ENCODE measurements at regions not wholly inside any gene's neighbourhood (a gene's known extent, or its start where the extent isn't known, plus 50 kb on each side); places are given as distances from the start of the nearest gene placed in this dataset.
A peak's percentile ranks its signal among the peaks of the same experiment; 100 is the strongest.

DNA sequence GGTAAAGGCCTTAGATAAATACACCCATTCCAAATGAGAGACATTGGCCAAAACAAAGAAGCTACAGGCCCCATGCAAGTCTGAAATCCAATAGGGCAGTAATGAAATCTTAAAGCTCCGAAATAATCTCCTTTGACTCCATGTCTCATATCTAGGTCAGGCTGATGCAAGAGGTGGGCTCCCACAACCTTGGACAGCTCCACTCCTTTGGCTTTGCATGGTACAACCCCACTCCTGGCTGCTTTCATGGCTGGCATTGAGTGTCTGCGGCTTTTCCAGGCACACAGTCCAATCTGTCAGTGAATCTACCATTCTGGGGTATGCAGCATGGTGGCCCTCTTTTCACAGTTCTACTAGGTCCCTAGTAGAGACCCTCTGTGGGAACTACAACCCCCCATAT lies 762.5 kb downstream of the LIG4 start:
- DNase-seq: no peak

- no peak for DNase-seq
Observed at GRCh38 chr13:107450931-107451330, 764.4 kb downstream of the LIG4 start.

DNA sequence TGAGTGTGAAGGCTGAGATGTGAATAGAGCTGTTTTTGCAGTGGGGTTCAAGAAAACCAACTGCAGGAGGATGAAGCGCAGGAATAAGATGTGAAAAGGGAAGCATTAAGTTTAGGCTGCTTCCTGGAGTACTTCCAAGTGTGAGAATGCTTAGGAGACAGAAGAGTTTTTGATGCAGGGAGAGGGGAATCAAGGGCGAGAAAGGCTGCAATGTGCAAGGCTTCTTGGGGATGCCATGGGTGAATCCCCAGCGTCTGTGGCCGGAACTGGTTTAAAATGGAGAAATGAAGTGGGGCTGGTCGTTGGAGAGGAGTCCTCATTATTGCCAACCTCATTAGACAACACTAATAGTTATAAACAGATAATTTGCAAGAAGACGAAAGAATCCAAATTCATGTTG lies 764.9 kb downstream of the LIG4 start:
- no peak for DNase-seq

DNA sequence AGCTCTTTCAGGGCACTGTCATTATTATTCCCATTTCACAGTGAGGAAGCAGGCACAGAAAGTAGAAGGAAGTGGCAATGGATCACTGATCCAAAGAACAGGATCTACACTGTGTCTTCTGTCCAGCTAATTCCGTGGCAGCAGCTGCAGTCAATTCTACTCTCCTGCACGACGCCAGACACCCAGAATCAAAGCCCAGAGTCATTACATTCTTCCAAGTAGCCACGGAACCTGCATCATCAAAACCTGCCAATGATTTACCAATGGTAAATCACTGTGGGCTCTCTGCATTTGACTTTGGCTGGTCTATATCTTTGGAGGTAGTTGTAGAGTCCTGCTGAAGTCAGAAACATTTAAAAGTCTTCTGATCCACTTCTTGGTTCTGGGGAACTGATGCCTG lies 767.7 kb downstream of the LIG4 start:
- DNase-seq: no peak

GRCh38 chr13:107441279-107441678 lies 774.1 kb downstream of the LIG4 start:
- no peak for DNase-seq

DNA sequence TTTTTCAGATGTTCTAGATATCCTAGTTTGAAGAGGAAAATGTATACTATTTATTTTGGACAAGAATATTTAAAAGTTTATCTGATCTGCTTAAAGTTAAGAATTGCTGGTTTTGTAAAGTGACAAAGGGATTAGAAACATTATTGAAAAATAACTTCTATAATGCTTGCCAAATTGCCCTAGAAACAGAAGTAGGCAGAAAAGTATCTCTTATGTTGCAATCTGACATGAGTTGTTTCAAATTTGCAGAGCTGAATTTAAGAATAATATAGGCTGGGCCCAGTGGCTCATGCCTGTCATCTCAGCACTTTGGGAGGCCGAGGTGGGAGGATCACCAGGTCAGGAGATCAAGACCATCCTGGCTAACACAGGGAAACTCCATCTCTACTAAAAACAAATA lies 777.1 kb downstream of the LIG4 start:
- DNase-seq: no peak

DNA sequence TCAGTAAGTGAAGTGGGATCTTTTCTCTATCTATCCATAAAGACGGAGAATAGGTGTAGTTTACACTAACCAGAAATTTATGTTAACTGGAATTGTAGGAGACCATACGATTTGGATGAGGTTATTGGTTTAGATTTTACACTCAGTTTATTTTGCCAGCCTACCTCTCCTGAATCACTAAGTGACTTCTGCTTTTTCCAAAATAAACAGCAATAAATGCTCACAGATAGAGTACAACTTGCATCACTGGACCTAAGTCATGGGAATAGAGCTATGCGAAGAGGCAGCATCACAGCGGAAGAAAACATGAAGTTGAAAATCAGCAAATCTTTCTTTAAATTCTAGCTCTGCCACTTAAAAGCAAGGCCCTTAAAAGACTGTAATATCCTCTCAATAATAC lies 781.0 kb downstream of the LIG4 start:
- no peak for DNase-seq

- DNase-seq: no peak
Observed at GRCh38 chr13:107427536-107427935, 787.8 kb downstream of the LIG4 start.

DNA sequence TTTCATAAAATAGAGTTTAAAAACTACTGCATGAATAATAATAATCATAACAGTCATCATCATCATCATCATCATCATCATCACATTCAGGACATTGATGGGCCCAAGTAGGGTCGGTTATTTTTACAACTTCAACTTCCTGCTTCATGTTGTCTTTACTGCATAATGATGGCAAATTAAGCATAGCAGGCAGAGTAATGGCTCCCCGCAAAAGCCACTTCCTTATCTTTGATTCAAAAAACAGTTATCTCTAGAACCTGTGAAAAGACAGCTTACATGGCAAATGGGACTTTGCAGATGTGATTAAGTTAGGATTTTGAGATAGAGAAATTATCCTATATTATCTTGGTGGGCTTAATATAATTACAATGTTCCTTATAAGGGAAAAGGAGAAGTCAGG lies 792.9 kb downstream of the LIG4 start:
- DNase-seq: no peak

GRCh38 chr13:107421951-107422350 lies 793.4 kb downstream of the LIG4 start:
- DNase-seq: no peak

DNA sequence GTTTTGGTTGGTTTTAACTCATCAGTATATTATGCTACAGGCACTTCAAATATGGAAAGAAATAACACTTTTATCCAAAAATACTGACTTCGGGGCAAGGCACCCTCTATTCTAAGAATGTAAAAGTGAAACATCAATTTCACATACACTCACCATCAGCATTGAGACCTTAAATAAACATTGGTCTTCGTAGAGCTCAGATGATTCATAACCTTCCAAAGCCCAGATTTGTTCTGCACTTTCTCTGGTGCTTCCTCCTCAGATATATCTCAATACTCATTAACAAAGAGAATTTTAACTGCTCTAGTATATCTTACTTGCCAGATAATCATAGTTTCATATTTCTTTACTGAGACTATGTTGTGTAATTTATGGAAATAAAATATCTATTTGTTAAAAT lies 794.3 kb downstream of the LIG4 start:
- no peak for DNase-seq

DNA sequence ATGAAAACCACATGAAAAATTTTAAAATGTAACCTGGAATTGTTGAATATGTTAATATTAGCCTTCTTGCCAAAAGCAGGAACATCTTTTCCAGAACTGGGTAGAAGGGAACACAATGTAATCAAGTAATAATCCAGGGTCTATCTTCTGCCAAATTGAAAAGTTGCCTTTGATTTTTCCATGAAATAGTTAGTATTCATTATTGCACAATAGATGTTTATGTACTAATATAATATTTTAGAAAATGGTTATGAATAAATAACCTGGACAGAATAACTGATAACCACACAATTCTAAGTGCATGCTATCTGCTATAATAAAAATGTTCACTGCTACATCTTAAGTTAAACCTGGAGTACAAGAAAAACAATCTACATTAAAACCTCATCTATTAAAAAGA lies 802.3 kb downstream of the LIG4 start:
- DNase-seq: no peak

DNA sequence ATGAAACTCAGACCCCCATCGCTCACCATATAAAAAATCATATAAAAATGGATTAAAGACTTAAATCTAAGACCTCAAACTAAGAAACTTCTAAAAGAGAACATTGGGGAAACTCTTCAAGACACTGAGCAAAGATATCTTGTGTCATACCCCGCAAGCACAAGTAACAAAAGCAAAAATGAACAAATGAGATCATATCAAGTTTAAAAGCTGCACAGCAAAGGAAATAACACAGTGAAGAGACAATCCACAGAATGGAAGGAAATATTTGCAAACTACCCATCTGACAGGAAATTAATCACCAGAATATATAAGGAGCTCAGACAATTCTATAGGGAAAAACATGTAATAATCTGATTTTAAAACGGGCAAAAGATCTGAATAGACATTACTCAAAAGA lies 808.3 kb downstream of the LIG4 start:
- DNase-seq: no peak

GRCh38 chr13:107395927-107396662 lies 819.2 kb downstream of the LIG4 start:
- DNase-seq: no peak

- DNase-seq: no peak
Observed at GRCh38 chr13:107392205-107392604, 823.1 kb downstream of the LIG4 start.

DNA sequence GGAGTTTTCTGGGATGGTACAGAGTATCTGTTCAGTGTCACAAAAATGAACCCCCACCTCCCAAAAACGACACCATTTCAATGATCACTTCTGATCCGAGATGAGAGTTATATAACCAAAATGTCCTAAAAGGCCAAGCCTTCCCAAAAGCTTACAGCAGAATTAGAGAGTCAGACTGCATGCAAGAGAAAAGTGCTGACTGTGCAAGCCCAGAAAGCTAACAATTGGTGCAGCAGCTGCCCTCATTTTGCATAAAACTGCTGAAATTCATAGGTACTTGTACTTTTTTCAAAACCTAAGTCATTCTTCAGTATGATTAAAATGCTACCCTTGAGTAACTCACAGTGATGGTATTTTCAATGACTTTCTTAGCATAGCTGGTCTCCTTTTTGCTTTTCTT lies 819.6 kb upstream of the ARGLU1 start:
- no peak for DNase-seq

DNA sequence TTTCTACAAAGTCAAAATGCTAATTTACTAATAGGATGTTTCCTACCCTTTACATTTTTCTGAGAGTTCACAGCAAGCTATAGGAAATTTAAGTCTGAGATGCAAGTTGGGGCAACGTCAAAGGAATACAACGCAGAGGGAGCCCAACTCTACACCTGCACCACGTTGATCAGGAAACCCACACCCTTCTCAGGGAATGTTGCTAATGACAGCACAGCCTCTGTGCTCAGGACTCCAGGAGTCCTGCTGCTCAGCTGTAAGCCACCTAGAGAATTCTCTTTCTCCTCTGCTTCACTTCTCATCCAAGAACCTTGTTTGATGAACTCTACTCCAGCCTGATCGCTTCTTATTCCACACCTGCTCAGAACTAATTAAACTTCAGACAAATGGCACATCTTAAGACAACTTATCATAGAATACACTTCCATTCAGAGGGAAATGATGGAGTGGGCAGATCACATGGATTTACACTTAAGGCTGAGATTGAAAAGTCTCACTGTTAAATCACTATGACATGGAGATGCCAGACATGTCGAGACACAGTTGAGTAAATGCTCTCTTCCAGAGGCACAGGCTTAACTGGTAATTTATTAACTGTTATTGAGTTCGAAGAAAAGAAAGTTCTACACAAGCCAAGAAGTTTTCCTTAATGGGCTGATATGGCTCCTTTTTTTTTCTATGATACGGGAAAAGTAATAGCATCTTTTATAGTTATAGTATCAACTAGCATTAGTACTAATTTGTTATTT lies 811.6 kb upstream of the ARGLU1 start:
- DNase-seq: no peak

GRCh38 chr13:107376341-107377125 lies 808.6 kb upstream of the ARGLU1 start:
- DNase-seq: peak; percentile 21

DNA sequence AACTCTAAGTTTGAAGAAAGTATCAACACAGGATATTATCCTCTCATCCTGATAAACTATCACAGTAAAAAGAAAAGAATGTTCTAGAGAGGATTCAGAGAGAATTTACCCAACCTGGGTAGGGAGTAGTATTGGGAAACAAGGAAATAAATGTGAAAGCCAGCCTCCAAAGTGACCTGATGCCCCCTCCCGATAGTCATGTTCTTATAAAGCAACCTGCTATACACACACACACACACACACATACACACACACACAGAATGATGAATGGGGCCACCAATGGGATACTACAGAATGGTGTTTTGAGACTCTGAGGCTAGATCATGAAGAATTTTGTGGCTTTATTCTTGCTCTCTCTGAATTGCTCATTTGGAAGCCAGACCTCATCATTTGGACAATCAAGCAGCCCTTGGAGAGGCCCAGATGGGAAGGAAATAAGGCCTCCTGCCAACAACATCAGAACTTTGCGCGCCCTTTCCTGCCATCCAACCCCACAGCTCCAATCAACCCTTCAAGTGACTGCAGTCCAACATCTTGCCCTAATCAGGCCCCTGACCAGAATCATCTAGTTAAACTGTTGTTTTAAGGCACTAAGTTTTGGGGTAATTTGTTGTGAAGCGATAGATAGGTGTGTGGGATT lies 807.9 kb upstream of the ARGLU1 start:
- DNase-seq: peak; percentile 38

DNA sequence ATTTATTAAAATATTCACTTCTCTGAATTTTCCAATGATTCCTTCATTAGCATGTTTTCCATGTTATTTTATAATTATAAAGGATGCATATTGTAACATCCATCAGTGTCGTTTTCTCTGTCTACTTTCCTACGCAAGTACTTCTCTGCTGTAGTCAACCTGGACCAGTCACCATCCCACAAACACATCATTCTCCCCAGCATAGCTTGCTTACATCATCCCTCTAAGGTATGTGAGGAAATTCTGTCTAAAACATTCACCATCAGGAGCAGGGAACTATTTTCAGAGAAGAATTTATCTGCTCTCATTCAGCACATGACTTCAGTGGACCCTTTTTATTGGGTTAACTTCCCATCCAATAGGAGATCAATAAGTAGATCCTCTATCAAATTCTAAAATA lies 806.1 kb upstream of the ARGLU1 start:
- DNase-seq: no peak

GRCh38 chr13:107373551-107373950 lies 805.6 kb upstream of the ARGLU1 start:
- DNase-seq: peak; percentile 31

- no peak for DNase-seq
Observed at GRCh38 chr13:107370015-107370785, 802.3 kb upstream of the ARGLU1 start.

DNA sequence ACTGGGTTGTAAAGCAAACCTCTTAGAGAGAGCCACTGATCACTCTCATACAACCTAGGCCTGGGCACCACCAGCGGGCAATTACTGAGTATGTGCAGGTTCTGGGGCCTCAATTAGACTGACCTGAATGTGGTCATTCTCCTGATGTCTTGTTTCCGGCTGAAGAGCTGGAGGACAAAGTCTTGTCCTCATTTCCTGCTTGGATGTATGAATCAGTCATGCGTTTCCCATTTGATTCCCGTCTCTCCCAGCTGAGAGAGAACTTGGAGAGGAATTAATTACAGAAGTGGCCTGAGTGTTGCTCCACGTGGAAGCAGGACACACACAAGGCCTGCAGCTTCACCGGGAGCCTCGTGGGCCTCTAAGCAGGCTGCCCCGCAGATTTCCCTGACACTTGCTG lies 799.3 kb upstream of the ARGLU1 start:
- DNase-seq: no peak

Measured in NCI-H2029 treated with DMSO at 0.1 percent for 48 hours (cell line).